ENCODE measurements at regions not wholly inside any gene's neighbourhood (a gene's known extent, or its start where the extent isn't known, plus 50 kb on each side); places are given as distances from the start of the nearest gene placed in this dataset.

DNA sequence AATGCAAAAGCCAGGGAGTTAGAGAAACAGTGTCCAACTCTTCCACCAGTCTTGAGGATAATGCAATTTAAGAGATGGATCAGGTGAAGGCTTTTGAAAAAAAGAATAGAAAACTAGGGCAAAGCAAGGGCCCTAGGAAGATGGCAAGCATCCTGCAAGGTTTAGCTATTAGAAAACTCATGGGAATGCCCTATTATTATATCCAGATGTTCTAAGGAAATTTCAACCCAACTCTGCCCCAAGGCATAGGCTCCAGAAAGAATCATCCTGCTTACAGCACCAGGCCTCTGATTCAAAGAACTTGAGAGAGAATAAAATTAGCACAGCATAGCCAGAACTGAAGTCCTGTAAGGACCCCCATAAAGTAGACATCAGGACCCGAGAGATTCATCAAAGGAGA lies 68.1 kb downstream of the EN1 start (continued):
- no peak for TF ChIP-seq ZNF592 (IDR thresholded peaks at IDR 0.05)

- H3K9me3 ChIP-seq (replicated peaks; ENCODE audit: control insufficient read depth, insufficient read depth, low read length), result no peaks in the 10 kb centered on the region
- POLR2A ChIA-PET, result no interaction called here
- H2AFZ ChIP-seq (ENCODE audit: control insufficient read depth, low read depth, low read length), result peak overlapping the region; percentile 13; the same call in 1 of the 2 replicates
- H4K20me1 ChIP-seq (ENCODE audit: control insufficient read depth, insufficient read depth), result no peaks in the 10 kb centered on the region
- no peak overlapping the region for H3K27ac ChIP-seq (ENCODE audit: control insufficient read depth, insufficient read depth)
- DNase-seq (ENCODE audit: low read depth, low spot score) (no peak), ATAC-seq (0 out of 3 replicates have a peak, but pooled peaks have one; percentile 22), FAIRE-seq (no peak)
- no peak overlapping the region for H3K9ac ChIP-seq (ENCODE audit: control insufficient read depth, insufficient read depth, low read length)
- CTCF ChIA-PET, result no interaction called here
- no peaks in the 10 kb centered on the region for H3K36me3 ChIP-seq (ENCODE audit: control insufficient read depth in 2 of 2, insufficient read depth in 2 of 2, low read length in 1 of 2)
- 4% methylated on average over 34 of the region's 45 CpGs for WGBS (ENCODE audit: insufficient coverage, insufficient replicate concordance, low lambda C conversion rate, missing lambda C conversion rate)
- H3K4me1 ChIP-seq (ENCODE audit: control insufficient read depth, insufficient read depth, low read length), result no peaks in the 10 kb centered on the region
- SMC1A ChIA-PET (ENCODE audit: uncharacterized antibody, unreplicated experiment), result no interaction called here
- no peak overlapping the region for H3K4me3 ChIP-seq
- in situ Hi-C loops (cut with MboI) (no loop called here), intact Hi-C loops (cut with micrococcal nuclease; ENCODE audit: unreplicated experiment) (no loop called here)
- BruUV-seq (replicated peaks), result no TSS peak
- peaks cover 3 to 6% of the 10 kb centered on the region in 2 experiments; a peak in 2 of 4 replicates for H3K27me3 ChIP-seq (replicated peaks in 1 of 2; ENCODE audit: control insufficient read depth in 2 of 2, insufficient read depth in 2 of 2, low read length in 1 of 2)
- no peaks in the 10 kb centered on the region for H3K79me2 ChIP-seq (ENCODE audit: control insufficient read depth, insufficient read depth, low read length)
- RAD21 ChIA-PET (ENCODE audit: unreplicated experiment), result no interaction called here
- H3K4me2 ChIP-seq (ENCODE audit: control insufficient read depth, insufficient read depth), result no peak overlapping the region; the same call in 1 of the 2 replicates
- TF ChIP-seq EP300 (IDR thresholded peaks at IDR 0.05; ENCODE audit: borderline replicate concordance in 1 of 2, control insufficient read depth in 1 of 2, low read depth in 2 of 2, low read length in 2 of 2) (no peak), SP1 (IDR thresholded peaks at IDR 0.05; ENCODE audit: low read depth, low read length) (no peak), SIX5 (IDR thresholded peaks at IDR 0.05; ENCODE audit: low read depth, low read length, severe bottlenecking) (no peak), HCFC1 (IDR thresholded peaks at IDR 0.05; ENCODE audit: low read length) (no peak), TARDBP (IDR thresholded peaks at IDR 0.05; ENCODE audit: borderline replicate concordance) (no peak), STAT1 (conservative IDR thresholded peaks at IDR 0.05) (no peak), IRF5 (IDR thresholded peaks at IDR 0.05; ENCODE audit: borderline replicate concordance) (no peak), TCF3 (IDR thresholded peaks at IDR 0.05; ENCODE audit: borderline replicate concordance, insufficient read depth, low read depth, low read length) (no peak), TCF12 (IDR thresholded peaks at IDR 0.05; ENCODE audit: low read depth, low read length) (no peak), MYC (IDR thresholded peaks at IDR 0.05; ENCODE audit: insufficient read depth, insufficient read length, insufficient replicate concordance, low read length, severe bottlenecking) (no peak), ATF7 (IDR thresholded peaks at IDR 0.05; ENCODE audit: low read depth) (no peak)
- TF ChIP-seq, protein P1, sequence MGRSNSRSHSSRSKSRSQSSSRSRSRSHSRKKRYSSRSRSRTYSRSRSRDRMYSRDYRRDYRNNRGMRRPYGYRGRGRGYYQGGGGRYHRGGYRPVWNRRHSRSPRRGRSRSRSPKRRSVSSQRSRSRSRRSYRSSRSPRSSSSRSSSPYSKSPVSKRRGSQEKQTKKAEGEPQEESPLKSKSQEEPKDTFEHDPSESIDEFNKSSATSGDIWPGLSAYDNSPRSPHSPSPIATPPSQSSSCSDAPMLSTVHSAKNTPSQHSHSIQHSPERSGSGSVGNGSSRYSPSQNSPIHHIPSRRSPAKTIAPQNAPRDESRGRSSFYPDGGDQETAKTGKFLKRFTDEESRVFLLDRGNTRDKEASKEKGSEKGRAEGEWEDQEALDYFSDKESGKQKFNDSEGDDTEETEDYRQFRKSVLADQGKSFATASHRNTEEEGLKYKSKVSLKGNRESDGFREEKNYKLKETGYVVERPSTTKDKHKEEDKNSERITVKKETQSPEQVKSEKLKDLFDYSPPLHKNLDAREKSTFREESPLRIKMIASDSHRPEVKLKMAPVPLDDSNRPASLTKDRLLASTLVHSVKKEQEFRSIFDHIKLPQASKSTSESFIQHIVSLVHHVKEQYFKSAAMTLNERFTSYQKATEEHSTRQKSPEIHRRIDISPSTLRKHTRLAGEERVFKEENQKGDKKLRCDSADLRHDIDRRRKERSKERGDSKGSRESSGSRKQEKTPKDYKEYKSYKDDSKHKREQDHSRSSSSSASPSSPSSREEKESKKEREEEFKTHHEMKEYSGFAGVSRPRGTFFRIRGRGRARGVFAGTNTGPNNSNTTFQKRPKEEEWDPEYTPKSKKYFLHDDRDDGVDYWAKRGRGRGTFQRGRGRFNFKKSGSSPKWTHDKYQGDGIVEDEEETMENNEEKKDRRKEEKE (IDR thresholded peaks at IDR 0.05), result no peak
- TF ChIP-seq, protein P2, sequence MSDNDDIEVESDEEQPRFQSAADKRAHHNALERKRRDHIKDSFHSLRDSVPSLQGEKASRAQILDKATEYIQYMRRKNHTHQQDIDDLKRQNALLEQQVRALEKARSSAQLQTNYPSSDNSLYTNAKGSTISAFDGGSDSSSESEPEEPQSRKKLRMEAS (IDR thresholded peaks at IDR 0.05; ENCODE audit: low read depth, low read length), result no peak
Observed at GRCh38 chr2:118774458-118775133, 72.9 kb downstream of the EN1 start.

All from GM12878 (cell line).